HUES6 (cell line): ENCODE measurements at regions not wholly inside any gene's neighbourhood (a gene's known extent, or its start where the extent isn't known, plus 50 kb on each side); places are given as distances from the start of the nearest gene placed in this dataset.

Source experiments
- H3K27ac ChIP-seq: 2 replicates; pipeline ENCODE4 v1.7.0; 2013; ENCODE audit warnings: low read depth, mild to moderate bottlenecking, low read length, inconsistent platforms
- H3K27me3 ChIP-seq: 2 replicates; pipeline ENCODE4 v1.6.1; 2013; ENCODE audit warnings: low read length; ENCODE audit not compliant: control insufficient read depth, insufficient read depth
- H3K36me3 ChIP-seq: 2 replicates; pipeline ENCODE4 v1.6.1; 2013; ENCODE audit warnings: low read length; ENCODE audit not compliant: control insufficient read depth, insufficient read depth
- H3K4me1 ChIP-seq: 2 replicates; pipeline ENCODE4 v1.6.1; 2013; ENCODE audit warnings: low read length; ENCODE audit not compliant: control insufficient read depth, insufficient read depth
- H3K4me3 ChIP-seq: 2 replicates; pipeline ENCODE4 v1.5.1; 2013; ENCODE audit warnings: low read depth, low read length
- H3K9ac ChIP-seq: one replicate; pipeline ENCODE4 v1.6.1; 2013; ENCODE audit warnings: mild to moderate bottlenecking, low read length
- H3K9me3 ChIP-seq: 2 replicates; pipeline ENCODE4 v1.6.1; 2013; ENCODE audit warnings: low read depth, low read length; ENCODE audit not compliant: control insufficient read depth, insufficient read depth

GRCh38 chr10:117656385-117657367 lies 114.1 kb downstream of the EMX2 start:
- Histone ChIP-seq H3K4me1 (no peaks in the 10 kb centered on the region), H3K9ac (no peak overlapping the region), H3K27me3 (no peaks in the 10 kb centered on the region), H3K9me3 (peaks cover 16% of the 10 kb centered on the region), H3K27ac (no peak overlapping the region), H3K36me3 (no peaks in the 10 kb centered on the region), H3K4me3 (no peak overlapping the region)

- Histone ChIP-seq H3K9me3 (no peaks in the 10 kb centered on the region), H3K4me1 (no peaks in the 10 kb centered on the region), H3K9ac (no peak overlapping the region), H3K27me3 (no peaks in the 10 kb centered on the region), H3K4me3 (no peak overlapping the region), H3K36me3 (no peaks in the 10 kb centered on the region), H3K27ac (no peak overlapping the region)
Observed at GRCh38 chr10:117661316-117661715, 118.8 kb downstream of the EMX2 start.

- no peak overlapping the region for H3K27ac ChIP-seq
- no peak overlapping the region for H3K9ac ChIP-seq
- H3K4me1 ChIP-seq, result no peaks in the 10 kb centered on the region
- H3K4me3 ChIP-seq, result no peak overlapping the region
- H3K9me3 ChIP-seq, result no peaks in the 10 kb centered on the region
- H3K36me3 ChIP-seq, result no peaks in the 10 kb centered on the region
- no peaks in the 10 kb centered on the region for H3K27me3 ChIP-seq
Observed at GRCh38 chr10:117662126-117662525, 119.6 kb downstream of the EMX2 start.

GRCh38 chr10:117662751-117663540 lies 120.4 kb downstream of the EMX2 start:
- Histone ChIP-seq H3K27ac (no peak overlapping the region), H3K9ac (no peak overlapping the region), H3K36me3 (no peaks in the 10 kb centered on the region), H3K9me3 (no peaks in the 10 kb centered on the region), H3K4me1 (no peaks in the 10 kb centered on the region), H3K4me3 (no peak overlapping the region), H3K27me3 (no peaks in the 10 kb centered on the region)

- Histone ChIP-seq H3K27ac (no peak overlapping the region), H3K36me3 (no peaks in the 10 kb centered on the region), H3K9ac (no peak overlapping the region), H3K4me3 (no peak overlapping the region), H3K27me3 (no peaks in the 10 kb centered on the region), H3K4me1 (no peaks in the 10 kb centered on the region), H3K9me3 (no peaks in the 10 kb centered on the region)
Observed at GRCh38 chr10:117663750-117664149, 121.2 kb downstream of the EMX2 start.

- H3K9ac ChIP-seq, result no peak overlapping the region
- H3K36me3 ChIP-seq, result no peaks in the 10 kb centered on the region
- no peaks in the 10 kb centered on the region for H3K9me3 ChIP-seq
- no peak overlapping the region for H3K4me3 ChIP-seq
- H3K27me3 ChIP-seq, result no peaks in the 10 kb centered on the region
- H3K4me1 ChIP-seq, result no peaks in the 10 kb centered on the region
- no peak overlapping the region for H3K27ac ChIP-seq
Observed at GRCh38 chr10:117664288-117664687, 121.7 kb downstream of the EMX2 start.

- Histone ChIP-seq H3K27me3 (no peaks in the 10 kb centered on the region), H3K36me3 (no peaks in the 10 kb centered on the region), H3K4me1 (no peaks in the 10 kb centered on the region), H3K9me3 (no peaks in the 10 kb centered on the region), H3K4me3 (no peak overlapping the region), H3K9ac (no peak overlapping the region), H3K27ac (no peak overlapping the region)
Observed at GRCh38 chr10:117666166-117666565, 123.6 kb downstream of the EMX2 start.

- no peaks in the 10 kb centered on the region for H3K36me3 ChIP-seq
- H3K9me3 ChIP-seq, result no peaks in the 10 kb centered on the region
- H3K27me3 ChIP-seq, result no peaks in the 10 kb centered on the region
- H3K27ac ChIP-seq, result no peak overlapping the region
- H3K9ac ChIP-seq, result no peak overlapping the region
- H3K4me3 ChIP-seq, result no peak overlapping the region
- H3K4me1 ChIP-seq, result no peaks in the 10 kb centered on the region
Observed at GRCh38 chr10:117666965-117667364, 124.4 kb downstream of the EMX2 start.

GRCh38 chr10:117667831-117668230 lies 125.3 kb downstream of the EMX2 start:
- H3K36me3 ChIP-seq, result no peaks in the 10 kb centered on the region
- H3K9ac ChIP-seq, result no peak overlapping the region
- no peak overlapping the region for H3K27ac ChIP-seq
- no peaks in the 10 kb centered on the region for H3K27me3 ChIP-seq
- peaks cover 1% of the 10 kb centered on the region; the same call in 1 of the 2 replicates for H3K4me1 ChIP-seq
- no peaks in the 10 kb centered on the region for H3K9me3 ChIP-seq
- H3K4me3 ChIP-seq, result no peak overlapping the region

GRCh38 chr10:117668327-117669008 lies 125.9 kb downstream of the EMX2 start:
- Histone ChIP-seq H3K27ac (no peak overlapping the region), H3K36me3 (no peaks in the 10 kb centered on the region), H3K9me3 (no peaks in the 10 kb centered on the region), H3K4me1 (peaks cover 5% of the 10 kb centered on the region; the same call in 1 of the 2 replicates), H3K4me3 (no peak overlapping the region), H3K27me3 (no peaks in the 10 kb centered on the region), H3K9ac (no peak overlapping the region)
